Esophagus muscularis mucosa (tissue), 3 donors: ENCODE measurements at regions not wholly inside any gene's neighbourhood (a gene's known extent, or its start where the extent isn't known, plus 50 kb on each side); places are given as distances from the start of the nearest gene placed in this dataset.

ENCODE experiments used
- CTCF ChIP-seq, 3 experiments: fragments of 200-600 bp in 2 of 3; fragments of 450-650 bp in 1 of 3; sonication (generic) in 2 of 3; IDR thresholded peaks; one replicate each; pipeline ENCODE4 v1.5.1; 2017 to 2019; ENCODE audit warnings: antibody characterized with exemption in 3 of 3, mild to moderate bottlenecking in 2 of 3, moderate library complexity in 1 of 3
- POLR2A ChIP-seq: fragments of 450-650 bp; IDR thresholded peaks from one replicate; pipeline ENCODE4 v1.6.1; 2017; ENCODE audit warnings: antibody characterized with exemption, moderate library complexity, mild to moderate bottlenecking, low read depth
- POLR2AphosphoS5 ChIP-seq, 2 donors: sonication (generic); formaldehyde crosslinking; IDR thresholded peaks; one replicate each; pipeline ENCODE4 v1.6.1; 2017; ENCODE audit warnings: antibody characterized with exemption in 2 of 2

GRCh38 chr6:74507649-74508048 is 698.2 kb downstream of the COL12A1 start:
- no peak for TF ChIP-seq CTCF (IDR thresholded peaks at IDR 0.05)
- no peak for TF ChIP-seq POLR2A
- TF ChIP-seq POLR2AphosphoS5 (IDR thresholded peaks at IDR 0.05), result no peak
